ENCODE measurements at regions not wholly inside any gene's neighbourhood (a gene's known extent, or its start where the extent isn't known, plus 50 kb on each side); places are given as distances from the start of the nearest gene placed in this dataset.

- H3K27me3 ChIP-seq (ENCODE audit: control insufficient read depth in 2 of 2, insufficient read depth in 2 of 2, low read length in 2 of 2): no peaks in the 10 kb centered on the region
- intact Hi-C loops (cut with micrococcal nuclease) (no loop called here), dilution Hi-C loops (cut with MboI; ENCODE audit: extremely low pct_ligation_motif_present, low sequenced_read_pairs) (no loop called here)
- no peak overlapping the region for H3K4me3 ChIP-seq (replicated peaks in 1 of 3; ENCODE audit: insufficient read depth in 1 of 3, low read depth in 1 of 3, low read length in 3 of 3)
- no peaks in the 10 kb centered on the region for H3K79me2 ChIP-seq (ENCODE audit: control insufficient read depth, insufficient read depth, low read length)
- no peak overlapping the region for H3K4me2 ChIP-seq (ENCODE audit: insufficient read depth, low read length)
- ChIA-PET POLR2A (no interaction called here), CTCF (no interaction called here)
- no TSS peak for BruUV-seq (replicated peaks)
- no peaks in the 10 kb centered on the region for H3K9me1 ChIP-seq (replicated peaks; ENCODE audit: control insufficient read depth, extremely low read depth, insufficient read depth, low read length)
- H2AFZ ChIP-seq (ENCODE audit: low read depth, low read length): no peak overlapping the region
- FAIRE-seq: no peak
- H3K27ac ChIP-seq (ENCODE audit: insufficient read depth, low read depth, low read length): no peak overlapping the region
- no peak overlapping the region for H3K9ac ChIP-seq (replicated peaks; ENCODE audit: extremely low read depth, insufficient read depth, low read length)
- no peak for TF ChIP-seq CTCF (IDR thresholded peaks at IDR 0.05; ENCODE audit: extremely low read depth in 1 of 2, insufficient read depth in 1 of 2, low read depth in 1 of 2, low read length in 2 of 2)
- TF ChIP-seq MAX (IDR thresholded peaks at IDR 0.05; ENCODE audit: insufficient read depth, insufficient read length): no peak
- TF ChIP-seq MYC (IDR thresholded peaks at IDR 0.05; ENCODE audit: low read depth, low read length): no peak
- no peak for TF ChIP-seq POLR2A (IDR thresholded peaks at IDR 0.05; ENCODE audit: low read depth, low read length)
- no peak for DNase-seq (ENCODE audit: low read depth, low spot score)
- H4K20me1 ChIP-seq (replicated peaks; ENCODE audit: control insufficient read depth, extremely low read depth, insufficient read depth, low read length): no peaks in the 10 kb centered on the region
- peaks cover 2% of the 10 kb centered on the region for H3K9me3 ChIP-seq (replicated peaks; ENCODE audit: control insufficient read depth, insufficient read depth, low read length)
- H3K36me3 ChIP-seq (ENCODE audit: control insufficient read depth in 2 of 2, extremely low read depth in 1 of 2, insufficient read depth in 2 of 2, low read length in 2 of 2): no peaks in the 10 kb centered on the region
- H3K4me1 ChIP-seq (ENCODE audit: control insufficient read depth, extremely low read depth, insufficient read depth, low read length): no peaks in the 10 kb centered on the region
Measured at GRCh38 chr12:34396006-34396860, 373.9 kb downstream of the ALG10 start.
